T-cell (primary cell): ENCODE measurements at regions not wholly inside any gene's neighbourhood (a gene's known extent, or its start where the extent isn't known, plus 50 kb on each side); places are given as distances from the start of the nearest gene placed in this dataset.

Experiments
- ATAC-seq, 4 experiments: fragments of 200-7000 bp in 3 of 4; fragments of 150-1000 bp in 1 of 4; cut with Tn5 transposase; replicated peaks in 1 of 4; 1 replicate in 3 of 4; 2 replicates in 1 of 4; pipeline ENCODE4 v1.10.0; 2021; ENCODE audit warnings: moderate library complexity in 3 of 4, mild to moderate bottlenecking in 2 of 4, moderate number of reproducible peaks in 1 of 4
- CTCF ChIA-PET, 2 donors: fragments of 300-600 bp; sonication (Branson Sonifier 250); formaldehyde crosslinking; loops; one replicate each; lab custom pipeline; 2022; ENCODE audit warnings: antibody characterized with exemption in 2 of 2; lab: Charles Lee
- POLR2A ChIA-PET, 2 donors: fragments of 300-600 bp; sonication (Branson Sonifier 250); formaldehyde crosslinking; loops; one replicate each; lab custom pipeline; 2022; ENCODE audit warnings: antibody characterized with exemption in 2 of 2; lab: Charles Lee
- DNase-seq, 35 experiments: peaks; one replicate each; pipeline versions ENCODE4 v3.0.0 to v3.0.0-alpha.2; 2013 to 2023
- H3K27ac ChIP-seq: one replicate; pipeline ENCODE4 v1.5.1; 2013; ENCODE audit warnings: low read length
- H3K27me3 ChIP-seq, 2 experiments: replicated peaks in 1 of 2; 1 replicate in 1 of 2; 2 replicates in 1 of 2; pipeline versions ENCODE4 v1.6.1 to v1.7.0; 2013; ENCODE audit warnings: low read length in 1 of 2, mixed read lengths in 1 of 2; ENCODE audit not compliant: control insufficient read depth in 2 of 2, insufficient read depth in 2 of 2; ENCODE audit errors: extremely low read depth in 1 of 2
- H3K36me3 ChIP-seq, 2 donors: 1 replicate in 1 of 2; 2 replicates in 1 of 2; pipeline versions ENCODE4 v1.6.1 to v1.7.0; 2013; ENCODE audit warnings: low read length in 1 of 2; ENCODE audit not compliant: control insufficient read depth in 2 of 2, insufficient read depth in 1 of 2; ENCODE audit errors: extremely low read depth in 1 of 2
- H3K4me1 ChIP-seq, 2 experiments: 1 replicate in 1 of 2; 2 replicates in 1 of 2; pipeline versions ENCODE4 v1.6.1 to v1.7.0; 2013; ENCODE audit warnings: low read length in 2 of 2, mixed read lengths in 1 of 2; ENCODE audit not compliant: insufficient read depth in 2 of 2, control insufficient read depth in 1 of 2; ENCODE audit errors: extremely low read depth in 1 of 2
- H3K4me3 ChIP-seq, 2 donors: 1 replicate in 1 of 2; 2 replicates in 1 of 2; pipeline versions ENCODE4 v1.5.1 to v1.7.0; 2013; ENCODE audit warnings: mild to moderate bottlenecking in 2 of 2, low read length in 1 of 2, moderate library complexity in 1 of 2; ENCODE audit not compliant: control insufficient read depth in 1 of 2; ENCODE audit errors: extremely low read depth in 1 of 2
- H3K9me3 ChIP-seq: 2 replicates; pipeline ENCODE4 v1.7.0; 2013
- H3K27ac Mint-ChIP-seq, 2 donors: one replicate each; pipeline ENCODE4 v1.8.0; 2020 to 2021; ENCODE audit warnings: mild to moderate bottlenecking in 2 of 2, mixed read lengths in 2 of 2
- H3K27me3 Mint-ChIP-seq, 2 donors: one replicate each; pipeline ENCODE4 v1.8.0; 2021 to 2022; ENCODE audit warnings: mixed read lengths in 2 of 2
- H3K36me3 Mint-ChIP-seq: one replicate; pipeline ENCODE4 v1.8.0; 2021; ENCODE audit warnings: mixed read lengths
- H3K4me1 Mint-ChIP-seq, 3 donors: one replicate each; pipeline ENCODE4 v1.8.0; 2020 to 2022; ENCODE audit warnings: mixed read lengths in 3 of 3, mild to moderate bottlenecking in 1 of 3
- H3K4me3 Mint-ChIP-seq, 3 donors: one replicate each; pipeline ENCODE4 v1.8.0; 2020 to 2022; ENCODE audit warnings: mild to moderate bottlenecking in 3 of 3, mixed read lengths in 3 of 3, moderate library complexity in 3 of 3
- H3K9me3 Mint-ChIP-seq, 3 donors: one replicate each; pipeline ENCODE4 v1.8.0; 2020 to 2022; ENCODE audit warnings: mixed read lengths in 3 of 3
- WGBS: methylation state at CpG from one replicate; pipeline ENCODE4 v1.1.5; 2013; ENCODE audit warnings: missing lambda C conversion rate; ENCODE audit not compliant: insufficient coverage; 5-methylcytosine and 5-hydroxymethylcytosine counted together

DNA sequence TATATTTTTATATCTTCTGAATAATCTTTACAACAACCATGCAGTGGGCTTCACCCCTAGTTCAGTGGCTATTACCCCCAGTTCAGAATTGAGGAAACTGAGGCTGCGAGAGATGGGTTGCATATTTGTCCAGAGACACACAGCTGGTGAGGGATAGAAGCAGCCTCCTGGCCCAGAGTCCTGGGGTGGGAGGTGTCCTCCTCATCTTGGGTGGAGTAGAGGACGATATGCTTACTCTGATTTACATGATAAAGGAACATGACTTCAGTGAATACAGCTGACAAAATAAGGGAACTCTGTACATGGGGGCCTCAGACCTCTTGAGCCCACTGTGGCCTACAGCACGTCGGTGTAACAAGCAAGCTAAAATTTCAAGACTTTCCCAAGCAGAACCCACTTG lies 214.7 kb downstream of the FBXO15 start:
- CTCF ChIA-PET = no interaction called here
- Histone ChIP-seq H3K27me3 (peaks cover 0 to 2% of the 10 kb centered on the region in 2 experiments), H3K36me3 (no peaks in the 10 kb centered on the region), H3K4me1 (no peaks in the 10 kb centered on the region), H3K9me3 (no peaks in the 10 kb centered on the region), H3K4me3 (no peak overlapping the region), H3K27ac (no peak overlapping the region)
- no peaks in the 10 kb centered on the region for H3K4me1 Mint-ChIP-seq
- H3K27me3 Mint-ChIP-seq = no peaks in the 10 kb centered on the region
- H3K9me3 Mint-ChIP-seq = no peaks in the 10 kb centered on the region
- H3K4me3 Mint-ChIP-seq = no peak overlapping the region
- 70% methylated on average over 3 of the region's 4 CpGs for WGBS
- POLR2A ChIA-PET = no interaction called here
- no peak for ATAC-seq
- no peak overlapping the region for H3K27ac Mint-ChIP-seq
- H3K36me3 Mint-ChIP-seq = no peaks in the 10 kb centered on the region
- DNase-seq = no peak

DNA sequence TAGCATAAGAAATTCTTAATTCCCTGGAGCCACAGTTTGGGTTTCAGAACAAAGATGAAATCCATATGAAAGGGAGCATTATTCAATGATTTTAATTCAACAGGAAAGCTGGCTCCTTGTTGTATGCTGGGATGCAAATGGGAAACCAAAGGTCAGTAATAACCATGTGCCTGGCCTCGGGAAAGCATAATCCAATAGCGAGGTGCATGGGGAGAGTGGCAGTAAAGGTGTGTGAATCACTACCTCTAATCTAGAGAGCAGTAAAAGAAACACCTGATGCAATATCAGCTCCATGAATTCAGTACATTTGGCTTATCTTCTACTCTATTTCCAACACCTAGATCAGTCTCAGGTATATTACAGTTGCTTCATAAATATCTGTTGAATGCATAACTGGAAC lies 220.1 kb downstream of the FBXO15 start:
- Mint-ChIP-seq H3K4me1 (no peaks in the 10 kb centered on the region), H3K27ac (no peak overlapping the region), H3K4me3 (no peak overlapping the region), H3K9me3 (no peaks in the 10 kb centered on the region), H3K27me3 (peaks cover 6% of the 10 kb centered on the region in 2 donors), H3K36me3 (no peaks in the 10 kb centered on the region)
- no peak overlapping the region for H3K27ac ChIP-seq
- H3K27me3 ChIP-seq = no peaks in the 10 kb centered on the region
- ATAC-seq (no peak), DNase-seq (no peak)
- ChIA-PET CTCF (no interaction called here), POLR2A (no interaction called here)
- H3K36me3 ChIP-seq = no peaks in the 10 kb centered on the region
- H3K4me3 ChIP-seq = no peak overlapping the region
- no peaks in the 10 kb centered on the region for H3K9me3 ChIP-seq
- H3K4me1 ChIP-seq = no peaks in the 10 kb centered on the region
- 60% methylated on average over 1 of the region's 2 CpGs for WGBS

DNA sequence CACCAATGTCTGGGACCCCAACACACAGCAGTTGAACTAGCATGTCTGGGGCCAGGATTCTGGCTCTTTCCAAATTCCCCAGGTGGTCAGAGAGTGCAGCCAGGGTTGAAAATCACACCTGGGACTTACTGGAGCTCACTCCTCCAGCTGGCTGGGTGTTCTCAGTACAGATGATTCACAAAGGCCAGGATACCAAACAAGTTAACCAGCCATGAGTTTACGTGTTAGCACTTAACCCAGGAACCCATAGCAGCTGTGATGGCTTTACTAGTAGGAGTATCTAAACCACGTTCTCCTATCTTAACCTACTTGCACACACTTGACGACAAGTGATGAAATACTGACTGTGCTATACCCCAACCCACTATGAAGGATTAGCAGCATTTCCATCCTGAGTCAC lies 222.8 kb downstream of the FBXO15 start:
- Mint-ChIP-seq H3K27ac (no peak overlapping the region), H3K27me3 (peaks cover 11 to 14% of the 10 kb centered on the region in 2 donors), H3K36me3 (no peaks in the 10 kb centered on the region), H3K4me1 (no peaks in the 10 kb centered on the region), H3K9me3 (no peaks in the 10 kb centered on the region), H3K4me3 (no peak overlapping the region)
- WGBS = no CpG with 5 or more reads among the region's 3 CpGs
- peaks cover 0 to 4% of the 10 kb centered on the region in 2 experiments for H3K27me3 ChIP-seq
- H3K4me1 ChIP-seq = no peaks in the 10 kb centered on the region
- no peak for DNase-seq
- no peaks in the 10 kb centered on the region for H3K36me3 ChIP-seq
- ChIA-PET POLR2A (no interaction called here), CTCF (no interaction called here)
- no peak overlapping the region for H3K27ac ChIP-seq
- ATAC-seq = no peak
- no peaks in the 10 kb centered on the region for H3K9me3 ChIP-seq
- no peak overlapping the region for H3K4me3 ChIP-seq

GRCh38 chr18:73924307-73924706 lies 223.3 kb downstream of the FBXO15 start:
- H3K36me3 ChIP-seq = no peaks in the 10 kb centered on the region
- H3K9me3 ChIP-seq = no peaks in the 10 kb centered on the region
- no peak for ATAC-seq
- H3K27ac ChIP-seq = no peak overlapping the region
- ChIA-PET POLR2A (no interaction called here), CTCF (interaction anchor here in 1 of 2 donors (0.5 kb wide), 1 partner anchor 76 kb away, joined by 3 read pairs; no protein-coding TSS in a partner anchor)
- Mint-ChIP-seq H3K4me1 (no peaks in the 10 kb centered on the region), H3K9me3 (no peaks in the 10 kb centered on the region), H3K27ac (no peak overlapping the region), H3K4me3 (no peak overlapping the region), H3K36me3 (no peaks in the 10 kb centered on the region), H3K27me3 (peaks cover 11 to 14% of the 10 kb centered on the region in 2 donors)
- H3K4me3 ChIP-seq = no peak overlapping the region
- H3K4me1 ChIP-seq = no peaks in the 10 kb centered on the region
- H3K27me3 ChIP-seq = peaks cover 0 to 4% of the 10 kb centered on the region in 2 experiments
- WGBS = 100% methylated on average over 1 of the region's 4 CpGs
- no peak for DNase-seq

DNA sequence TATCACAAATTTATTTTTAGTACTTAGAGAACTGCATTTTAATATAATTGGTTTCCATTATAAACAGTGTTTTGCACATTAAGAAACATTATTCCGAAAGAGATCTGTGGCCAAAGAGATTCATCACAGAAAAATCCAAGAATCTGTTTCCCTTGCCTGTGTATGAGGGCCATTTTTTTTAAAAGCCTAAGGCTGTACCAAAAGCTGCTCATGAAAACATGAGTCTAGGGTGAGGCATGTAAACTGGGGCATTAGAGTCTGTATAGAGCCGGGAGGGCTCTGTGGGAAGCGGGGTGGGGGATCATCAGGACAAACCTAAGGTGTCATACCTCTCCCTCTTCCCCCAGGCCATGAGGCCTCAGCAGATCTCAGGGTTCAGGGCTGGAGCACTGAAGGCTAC lies 223.8 kb downstream of the FBXO15 start:
- H3K27ac ChIP-seq = no peak overlapping the region
- POLR2A ChIA-PET = no interaction called here
- Mint-ChIP-seq H3K36me3 (no peaks in the 10 kb centered on the region), H3K27ac (no peak overlapping the region), H3K4me3 (no peak overlapping the region), H3K27me3 (peaks cover 11 to 14% of the 10 kb centered on the region in 2 donors), H3K9me3 (no peaks in the 10 kb centered on the region), H3K4me1 (no peaks in the 10 kb centered on the region)
- H3K4me3 ChIP-seq = no peak overlapping the region
- no peaks in the 10 kb centered on the region for H3K9me3 ChIP-seq
- CTCF ChIA-PET = interaction anchor here in 1 of 2 donors (0.5 kb wide), 1 partner anchor 75 kb away, joined by 3 read pairs; no protein-coding TSS in a partner anchor
- ATAC-seq = no peak
- no peaks in the 10 kb centered on the region for H3K4me1 ChIP-seq
- H3K27me3 ChIP-seq = peaks cover 0 to 4% of the 10 kb centered on the region in 2 experiments
- H3K36me3 ChIP-seq = no peaks in the 10 kb centered on the region
- no peak for DNase-seq
- no CpG with 5 or more reads among the region's 3 CpGs for WGBS

- ATAC-seq (no peak), DNase-seq (no peak)
- no peak overlapping the region for H3K27ac ChIP-seq
- POLR2A ChIA-PET = no interaction called here
- H3K27me3 ChIP-seq = peaks cover 0 to 4% of the 10 kb centered on the region in 2 experiments
- Mint-ChIP-seq H3K36me3 (no peaks in the 10 kb centered on the region), H3K4me3 (no peak overlapping the region), H3K9me3 (no peaks in the 10 kb centered on the region), H3K27me3 (peaks cover 15 to 18% of the 10 kb centered on the region in 2 donors), H3K27ac (no peak overlapping the region), H3K4me1 (no peaks in the 10 kb centered on the region)
- H3K36me3 ChIP-seq = no peaks in the 10 kb centered on the region
- WGBS = 60% methylated on average over 1 of the region's 2 CpGs
- no peaks in the 10 kb centered on the region for H3K9me3 ChIP-seq
- no peak overlapping the region for H3K4me3 ChIP-seq
- CTCF ChIA-PET = no interaction called here
- no peaks in the 10 kb centered on the region for H3K4me1 ChIP-seq
Observed at GRCh38 chr18:73920033-73920432, 227.6 kb downstream of the FBXO15 start.

- ATAC-seq (no peak), DNase-seq (no peak)
- no peaks in the 10 kb centered on the region for H3K4me1 ChIP-seq
- no peak overlapping the region for H3K4me3 ChIP-seq
- H3K27me3 Mint-ChIP-seq = peaks cover 12 to 14% of the 10 kb centered on the region in 2 donors
- H3K27me3 ChIP-seq = peaks cover 0 to 4% of the 10 kb centered on the region in 2 experiments
- ChIA-PET CTCF (no interaction called here), POLR2A (no interaction called here)
- no peak overlapping the region for H3K27ac ChIP-seq
- H3K27ac Mint-ChIP-seq = no peak overlapping the region
- no peaks in the 10 kb centered on the region for H3K9me3 Mint-ChIP-seq
- WGBS = 66% methylated on average over 3 of the region's 5 CpGs
- H3K9me3 ChIP-seq = no peaks in the 10 kb centered on the region
- H3K4me3 Mint-ChIP-seq = no peak overlapping the region
- no peaks in the 10 kb centered on the region for H3K4me1 Mint-ChIP-seq
- no peaks in the 10 kb centered on the region for H3K36me3 ChIP-seq
- no peaks in the 10 kb centered on the region for H3K36me3 Mint-ChIP-seq
Observed at GRCh38 chr18:73918816-73919215, 228.8 kb downstream of the FBXO15 start.
